ENCODE measurements at regions not wholly inside any gene's neighbourhood (a gene's known extent, or its start where the extent isn't known, plus 50 kb on each side); places are given as distances from the start of the nearest gene placed in this dataset.

DNA sequence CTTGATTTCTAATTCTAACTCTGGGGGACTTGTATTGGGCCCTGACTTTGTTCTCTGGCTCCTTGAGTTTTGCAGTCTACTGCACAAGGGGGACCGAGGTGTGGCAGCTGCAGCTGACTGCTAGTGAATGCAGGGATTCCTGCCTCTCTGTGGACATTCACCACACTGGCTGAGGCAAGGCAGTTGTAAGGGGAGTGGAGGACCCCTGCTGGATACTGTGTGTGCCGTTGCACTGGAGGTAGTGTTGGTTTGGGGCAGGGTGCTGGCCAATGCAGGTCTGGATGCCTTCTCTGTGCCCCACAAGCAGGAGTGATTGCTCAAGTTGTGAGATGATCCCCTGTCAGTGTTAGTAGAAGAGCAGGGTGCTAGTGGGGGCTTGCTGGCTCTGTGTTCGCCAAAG lies 626.1 kb downstream of the SQOR start:
- TF ChIP-seq, protein P1, sequence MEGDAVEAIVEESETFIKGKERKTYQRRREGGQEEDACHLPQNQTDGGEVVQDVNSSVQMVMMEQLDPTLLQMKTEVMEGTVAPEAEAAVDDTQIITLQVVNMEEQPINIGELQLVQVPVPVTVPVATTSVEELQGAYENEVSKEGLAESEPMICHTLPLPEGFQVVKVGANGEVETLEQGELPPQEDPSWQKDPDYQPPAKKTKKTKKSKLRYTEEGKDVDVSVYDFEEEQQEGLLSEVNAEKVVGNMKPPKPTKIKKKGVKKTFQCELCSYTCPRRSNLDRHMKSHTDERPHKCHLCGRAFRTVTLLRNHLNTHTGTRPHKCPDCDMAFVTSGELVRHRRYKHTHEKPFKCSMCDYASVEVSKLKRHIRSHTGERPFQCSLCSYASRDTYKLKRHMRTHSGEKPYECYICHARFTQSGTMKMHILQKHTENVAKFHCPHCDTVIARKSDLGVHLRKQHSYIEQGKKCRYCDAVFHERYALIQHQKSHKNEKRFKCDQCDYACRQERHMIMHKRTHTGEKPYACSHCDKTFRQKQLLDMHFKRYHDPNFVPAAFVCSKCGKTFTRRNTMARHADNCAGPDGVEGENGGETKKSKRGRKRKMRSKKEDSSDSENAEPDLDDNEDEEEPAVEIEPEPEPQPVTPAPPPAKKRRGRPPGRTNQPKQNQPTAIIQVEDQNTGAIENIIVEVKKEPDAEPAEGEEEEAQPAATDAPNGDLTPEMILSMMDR (IDR thresholded peaks at IDR 0.05): no peak
- TF ChIP-seq MAZ (IDR thresholded peaks at IDR 0.05; ENCODE audit: borderline replicate concordance, low read depth, low read length) (no peak), SREBF2 (IDR thresholded peaks at IDR 0.05) (no peak), POLR2A (IDR thresholded peaks at IDR 0.05; ENCODE audit: low read length) (no peak), EP300 (IDR thresholded peaks at IDR 0.05) (no peak), CHD2 (IDR thresholded peaks at IDR 0.05; ENCODE audit: low read length, partially characterized antibody) (no peak), FOSL2 (IDR thresholded peaks at IDR 0.05) (no peak), FOSL2 (CRISPR knock-in tag; IDR thresholded peaks at IDR 0.05) (no peak), RAD21 (conservative IDR thresholded peaks at IDR 0.05 in 1 of 2, IDR thresholded peaks at IDR 0.05 in 1 of 2) (no peak)
- TF ChIP-seq, protein P2, sequence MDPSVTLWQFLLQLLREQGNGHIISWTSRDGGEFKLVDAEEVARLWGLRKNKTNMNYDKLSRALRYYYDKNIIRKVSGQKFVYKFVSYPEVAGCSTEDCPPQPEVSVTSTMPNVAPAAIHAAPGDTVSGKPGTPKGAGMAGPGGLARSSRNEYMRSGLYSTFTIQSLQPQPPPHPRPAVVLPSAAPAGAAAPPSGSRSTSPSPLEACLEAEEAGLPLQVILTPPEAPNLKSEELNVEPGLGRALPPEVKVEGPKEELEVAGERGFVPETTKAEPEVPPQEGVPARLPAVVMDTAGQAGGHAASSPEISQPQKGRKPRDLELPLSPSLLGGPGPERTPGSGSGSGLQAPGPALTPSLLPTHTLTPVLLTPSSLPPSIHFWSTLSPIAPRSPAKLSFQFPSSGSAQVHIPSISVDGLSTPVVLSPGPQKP (IDR thresholded peaks at IDR 0.05; ENCODE audit: low read depth, low read length): no peak

Measured in A549 (cell line).